ENCODE measurements at regions not wholly inside any gene's neighbourhood (a gene's known extent, or its start where the extent isn't known, plus 50 kb on each side); places are given as distances from the start of the nearest gene placed in this dataset.
A peak's percentile ranks its signal among the peaks of the same experiment; 100 is the strongest.
"Not testable (repeated sequence)": the region's sequence is repeated elsewhere in the genome, so short reads cannot be mapped to it uniquely, and the experiment has no call there.

GRCh38 chr5:82434696-82435660 is 156.8 kb upstream of the RPS23 start:
- DNase-seq (ENCODE audit: low spot score), result not testable (repeated sequence)

GRCh38 chr5:82426464-82427154 is 148.5 kb upstream of the RPS23 start:
- no peak for DNase-seq (ENCODE audit: low spot score)

- DNase-seq (ENCODE audit: low spot score), result peak; percentile 10
These were observed 147.4 kb upstream of the RPS23 start for GRCh38 chr5:82425591-82425990.

- no peak for DNase-seq (ENCODE audit: low spot score)
These were observed 146.1 kb upstream of the RPS23 start for GRCh38 chr5:82424211-82424610.

DNA sequence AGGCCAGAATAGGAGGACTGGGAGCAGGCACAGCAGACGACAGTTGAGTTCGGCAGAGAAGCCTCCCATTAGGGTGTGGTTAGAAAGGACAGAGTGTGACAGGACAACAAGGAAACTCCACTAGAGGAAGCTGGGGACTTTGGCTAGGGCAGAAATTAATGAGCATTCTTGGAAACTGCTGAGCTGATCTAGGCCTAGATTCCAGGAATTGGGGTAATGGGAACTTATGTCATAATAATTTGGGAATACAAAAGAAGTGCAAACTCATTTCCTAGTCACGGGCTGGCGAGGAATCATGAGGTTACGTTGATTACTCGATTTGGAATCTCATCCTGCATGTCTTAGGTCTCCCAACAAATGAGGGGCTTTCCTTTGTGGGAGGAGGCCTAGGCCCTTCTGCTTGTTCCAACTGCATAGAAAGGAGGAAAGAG is 144.6 kb upstream of the RPS23 start:
- peak; percentile 13 for DNase-seq (ENCODE audit: low spot score)

DNA sequence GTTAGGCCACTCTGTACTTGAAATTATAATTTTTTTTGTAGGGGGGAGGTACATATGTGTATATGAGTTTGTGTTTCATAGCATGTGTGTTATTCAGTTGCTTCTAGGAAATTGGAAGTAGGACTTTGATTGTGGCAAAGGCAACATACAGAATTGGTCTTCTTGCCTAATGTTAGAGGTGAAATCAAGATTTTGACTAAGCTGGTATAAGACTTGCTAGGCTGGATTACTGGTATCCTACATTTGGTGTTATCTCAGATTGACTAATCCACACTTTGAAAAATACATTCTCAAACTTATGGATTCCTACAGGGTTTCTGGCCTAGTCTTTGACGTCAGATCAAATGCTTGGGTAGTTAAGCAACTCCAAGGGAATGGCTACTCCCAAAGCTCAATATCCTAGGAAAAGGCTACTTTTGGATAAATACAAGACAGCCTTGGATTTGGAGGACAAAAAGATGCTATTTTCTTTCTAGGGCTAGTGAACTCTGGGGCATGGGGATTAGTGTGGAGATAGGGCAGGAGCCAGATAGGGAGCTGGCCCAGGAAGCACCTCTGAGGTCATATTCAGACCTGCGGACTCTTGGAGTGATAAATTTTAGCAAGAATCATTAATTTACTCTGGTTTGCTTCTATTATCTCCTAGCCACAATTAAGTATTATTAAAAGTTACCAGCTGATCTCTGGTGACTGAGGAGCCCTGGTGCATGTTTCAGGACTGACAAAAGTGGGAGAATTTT is 144.0 kb upstream of the RPS23 start:
- DNase-seq (ENCODE audit: low spot score), result peak; percentile 85

GRCh38 chr5:82421119-82421518 is 143.0 kb upstream of the RPS23 start:
- DNase-seq (ENCODE audit: low spot score), result peak; percentile 44

GRCh38 chr5:82420524-82420923 is 142.4 kb upstream of the RPS23 start:
- DNase-seq (ENCODE audit: low spot score), result not testable (repeated sequence)

- DNase-seq (ENCODE audit: low spot score), result peak; percentile 32
These were observed 141.6 kb upstream of the RPS23 start for GRCh38 chr5:82419559-82420332.

- DNase-seq (ENCODE audit: low spot score), result no peak
These were observed 140.4 kb upstream of the RPS23 start for GRCh38 chr5:82418608-82418950.

DNA sequence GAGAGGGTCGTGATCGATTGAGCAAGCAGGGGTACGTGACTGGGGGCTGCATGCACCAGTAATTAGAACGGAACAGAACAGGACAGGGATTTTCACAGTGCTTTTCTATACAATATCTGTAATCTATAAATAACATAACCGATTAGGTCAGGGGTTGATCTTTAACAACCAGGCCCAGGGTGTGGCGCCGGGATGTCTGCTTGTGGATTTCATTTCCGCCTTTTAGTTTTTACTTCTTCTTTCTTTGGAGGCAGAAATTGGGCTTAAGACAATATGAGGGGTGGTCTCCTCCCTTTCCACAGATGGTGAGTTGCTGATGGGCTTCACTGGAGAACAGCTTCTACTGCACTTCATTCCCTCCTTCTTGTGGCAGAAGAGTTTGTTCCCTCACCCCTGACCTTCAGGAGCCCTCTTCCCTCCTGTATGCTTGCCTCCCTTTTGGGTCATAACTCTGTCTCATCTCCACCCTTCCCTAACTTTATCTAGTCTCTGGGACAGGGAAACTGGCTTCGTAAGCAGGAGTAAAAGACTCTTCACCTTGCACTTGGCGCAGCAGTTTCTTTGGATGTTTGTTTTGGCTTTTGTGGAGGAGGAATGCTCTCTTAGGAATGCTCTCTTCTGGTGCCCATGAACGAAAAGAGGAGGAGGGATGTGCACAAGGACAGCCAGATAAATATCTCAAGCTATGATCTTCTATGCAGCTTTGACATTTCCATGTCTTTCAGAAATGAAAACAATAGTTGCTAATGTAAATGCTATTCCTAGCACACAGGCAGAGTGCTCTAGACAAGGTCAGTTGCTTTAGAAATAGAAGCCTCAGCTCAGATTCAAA is 139.8 kb upstream of the RPS23 start:
- no peak for DNase-seq (ENCODE audit: low spot score)

DNA sequence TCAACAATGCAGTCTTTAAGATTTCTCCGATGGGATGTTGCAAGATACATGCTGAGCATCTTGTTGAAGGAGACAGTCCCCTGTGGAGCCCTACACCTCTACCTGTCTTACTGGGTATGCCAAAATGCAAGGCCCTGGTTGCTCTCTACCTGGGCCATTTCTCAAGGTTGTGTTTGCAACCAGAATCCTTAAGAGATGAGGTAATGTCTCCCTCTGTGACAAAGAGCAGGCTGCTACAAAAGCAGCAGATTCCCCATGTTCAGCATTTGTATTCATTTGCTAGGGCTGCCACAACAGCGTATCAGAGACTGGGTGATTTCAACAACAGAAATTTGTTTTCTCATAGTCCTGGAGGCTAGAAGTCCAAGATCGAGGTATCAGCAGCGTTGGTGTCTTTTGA is 138.4 kb upstream of the RPS23 start:
- no peak for DNase-seq (ENCODE audit: low spot score)

GRCh38 chr5:82414041-82414388 is 135.9 kb upstream of the RPS23 start:
- DNase-seq (ENCODE audit: low spot score), result no peak

DNA sequence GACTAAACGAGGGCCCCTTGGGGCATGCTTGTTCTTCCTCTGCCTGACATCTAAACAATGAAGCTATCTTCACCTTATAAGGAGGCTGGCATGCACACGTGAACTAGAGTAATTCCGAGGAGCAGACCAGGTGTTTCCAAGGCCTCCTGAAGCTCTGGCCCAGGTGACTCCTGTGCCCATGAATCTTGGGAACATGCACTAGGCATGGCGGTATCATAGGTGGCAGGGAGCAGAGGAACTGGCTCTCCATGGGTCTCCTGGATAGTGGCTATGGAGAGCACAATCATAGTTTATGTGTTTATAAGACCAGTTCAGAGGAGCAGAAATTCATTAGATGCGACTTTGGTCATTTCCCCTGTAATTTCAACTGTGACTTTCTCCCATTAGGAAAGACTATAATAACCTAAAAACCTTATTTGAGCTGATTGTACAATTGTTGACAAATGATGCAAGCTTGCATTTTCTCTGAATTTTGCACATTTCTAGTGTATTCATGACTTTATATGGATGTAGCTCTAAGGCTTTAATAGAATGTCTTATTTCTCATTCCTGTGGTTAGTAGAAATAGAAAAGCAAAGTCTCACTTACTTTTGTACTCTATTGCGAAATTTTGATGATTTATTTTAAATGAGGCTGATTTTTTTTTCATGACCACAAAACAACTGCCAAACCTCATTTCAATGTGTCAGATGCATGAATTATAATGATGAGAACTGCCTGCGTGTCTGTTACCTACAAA is 135.3 kb upstream of the RPS23 start:
- DNase-seq (ENCODE audit: low spot score), result peak; percentile 72

GRCh38 chr5:82408033-82408432 is 129.9 kb upstream of the RPS23 start:
- DNase-seq (ENCODE audit: low spot score), result no peak

DNA sequence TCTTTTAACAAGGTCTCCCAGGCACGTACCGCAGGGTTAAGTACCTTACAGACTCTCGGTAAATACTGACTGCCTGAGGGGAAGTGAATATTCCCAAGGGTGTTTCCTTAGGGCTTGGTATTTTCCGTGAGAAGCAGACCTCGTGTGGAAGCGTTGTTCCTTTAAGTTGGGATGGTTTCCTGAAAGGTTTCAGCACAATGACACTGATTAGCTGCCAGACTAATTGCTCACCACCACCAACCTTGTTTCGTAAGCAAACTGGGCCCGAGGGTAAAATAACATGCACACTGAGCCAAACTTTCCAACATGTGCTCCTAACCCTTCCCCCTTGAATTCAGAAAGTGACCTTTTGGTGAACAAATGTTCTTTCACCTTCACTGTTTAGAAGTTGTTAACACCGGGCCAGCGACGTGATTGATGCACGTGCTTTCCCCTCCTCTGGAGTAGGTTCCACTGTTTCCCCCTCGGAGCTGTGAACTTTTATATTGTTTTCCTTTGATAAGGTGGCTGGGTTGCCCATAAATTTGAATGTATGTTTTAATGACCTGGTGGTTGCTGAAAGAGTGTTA is 128.1 kb upstream of the RPS23 start:
- DNase-seq (ENCODE audit: low spot score), result peak; percentile 45

DNA sequence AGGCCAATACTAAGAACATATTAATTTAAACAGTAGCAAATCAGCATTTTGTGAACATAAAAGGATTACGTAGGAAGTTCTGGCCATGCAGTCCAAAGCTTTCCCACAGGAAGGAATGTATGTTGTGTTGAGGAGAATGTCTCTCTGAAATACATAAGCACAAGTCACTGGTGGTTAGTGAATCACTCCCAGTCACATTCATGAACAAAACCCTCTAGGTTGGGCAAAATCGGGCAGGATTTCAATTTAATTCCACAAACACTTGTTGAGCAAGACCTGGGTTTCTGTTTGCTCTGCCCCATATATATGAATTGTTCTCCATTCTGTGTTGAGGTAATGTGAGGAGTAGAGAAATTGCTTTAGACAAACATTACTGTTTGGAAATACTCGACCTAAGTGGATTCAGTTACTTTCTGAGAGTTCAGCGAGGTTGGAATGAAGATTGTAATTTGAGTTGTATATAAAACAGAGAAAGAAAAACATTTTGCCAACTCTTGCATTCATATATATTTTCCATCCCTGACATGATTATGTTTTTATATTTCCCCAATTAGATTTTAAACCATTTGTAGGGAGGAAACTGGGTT is 127.6 kb upstream of the RPS23 start:
- DNase-seq (ENCODE audit: low spot score), result no peak

- DNase-seq (ENCODE audit: low spot score), result no peak
These were observed 127.0 kb upstream of the RPS23 start for GRCh38 chr5:82405161-82405560.

DNA sequence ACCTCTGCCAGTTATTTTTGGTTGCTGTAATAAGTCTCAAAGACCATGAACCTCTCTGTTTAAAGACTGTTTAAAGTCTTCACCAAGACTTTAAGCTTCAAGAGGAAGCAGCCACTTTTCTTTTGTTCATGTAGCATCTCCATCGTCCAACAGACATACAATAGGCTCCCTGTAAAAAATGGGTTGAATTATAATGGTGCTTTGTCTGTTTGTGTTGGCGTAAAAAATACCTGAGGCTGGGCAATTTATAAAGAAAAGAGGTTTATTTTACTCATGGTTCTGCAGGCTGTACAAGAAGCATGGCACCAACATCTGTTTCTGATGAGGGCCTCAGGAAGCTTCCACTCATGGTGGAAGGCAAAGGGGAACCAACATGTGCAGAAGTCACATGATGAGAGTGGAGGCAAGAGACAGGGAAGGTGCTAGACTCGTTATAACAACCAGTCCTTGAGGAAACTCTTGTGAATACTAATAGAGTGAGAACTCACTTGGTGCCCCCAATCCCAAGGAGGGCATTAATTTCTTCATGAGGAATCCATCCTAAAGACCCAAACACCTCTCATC is 126.3 kb upstream of the RPS23 start:
- no peak for DNase-seq (ENCODE audit: low spot score)

Measured in umbilical cord (tissue), 1 donor.